Liver (tissue), 8 donors: ENCODE measurements at regions not wholly inside any gene's neighbourhood (a gene's known extent, or its start where the extent isn't known, plus 50 kb on each side); places are given as distances from the start of the nearest gene placed in this dataset.

Experiments used
- DNase-seq: peaks from one replicate; pipeline ENCODE4 v3.0.0-alpha.2; 2017; ENCODE audit warnings: low spot score
- H3K27ac ChIP-seq, 2 donors: one replicate each; pipeline ENCODE4 v1.7.0; 2013; ENCODE audit warnings: inconsistent platforms in 2 of 2, low read length in 2 of 2, control low read depth in 1 of 2, low read depth in 1 of 2, mild to moderate bottlenecking in 1 of 2
- H3K27me3 ChIP-seq, 4 donors: one replicate each; pipeline versions ENCODE4 v1.6.1 to v1.7.0; 2013; ENCODE audit warnings: low read length in 3 of 4, inconsistent platforms in 1 of 4, mild to moderate bottlenecking in 1 of 4, moderate library complexity in 1 of 4; ENCODE audit not compliant: control insufficient read depth in 4 of 4, insufficient read depth in 4 of 4
- H3K36me3 ChIP-seq, 4 donors: one replicate each; pipeline versions ENCODE4 v1.6.1 to v1.7.0; 2013; ENCODE audit warnings: low read length in 3 of 4, mild to moderate bottlenecking in 3 of 4, low read depth in 1 of 4, moderate library complexity in 1 of 4; ENCODE audit not compliant: control insufficient read depth in 4 of 4, insufficient read depth in 3 of 4
- H3K4me1 ChIP-seq, 4 donors: one replicate each; pipeline versions ENCODE4 v1.6.1 to v1.7.0; 2013; ENCODE audit warnings: low read length in 3 of 4, mild to moderate bottlenecking in 3 of 4, moderate library complexity in 1 of 4; ENCODE audit not compliant: control insufficient read depth in 4 of 4, insufficient read depth in 4 of 4
- H3K4me3 ChIP-seq, 3 donors: one replicate each; pipeline versions ENCODE4 v1.6.1 to v1.7.0; 2013; ENCODE audit warnings: low read length in 3 of 3, control low read depth in 1 of 3, low read depth in 1 of 3, mild to moderate bottlenecking in 1 of 3
- H3K9ac ChIP-seq, 2 donors: one replicate each; pipeline ENCODE4 v1.7.0; 2013; ENCODE audit warnings: low read length in 2 of 2, mild to moderate bottlenecking in 2 of 2, moderate library complexity in 2 of 2, control low read depth in 1 of 2, low read depth in 1 of 2
- H3K9me3 ChIP-seq, 4 donors: one replicate each; pipeline versions ENCODE4 v1.6.1 to v1.7.0; 2013; ENCODE audit warnings: low read length in 3 of 4; ENCODE audit not compliant: control insufficient read depth in 4 of 4
- EGR1 ChIP-seq, 2 donors: IDR thresholded peaks; 2 replicates each; pipeline ENCODE4 v1.6.1; 2016 to 2018; ENCODE audit warnings: antibody characterized with exemption in 2 of 2, low read depth in 2 of 2
- FOXA1 ChIP-seq: IDR thresholded peaks from 2 replicates; pipeline ENCODE4 v1.6.1; 2016; ENCODE audit warnings: antibody characterized with exemption
- FOXA2 ChIP-seq: IDR thresholded peaks from 2 replicates; pipeline ENCODE4 v1.6.1; 2016; ENCODE audit warnings: antibody characterized with exemption
- GABPA ChIP-seq, 2 donors: IDR thresholded peaks in 1 of 2; conservative IDR thresholded peaks in 1 of 2; 2 replicates each; pipeline ENCODE4 v1.6.1; 2016; ENCODE audit warnings: antibody characterized with exemption in 2 of 2, mild to moderate bottlenecking in 1 of 2, moderate library complexity in 1 of 2
- HNF4A ChIP-seq, 2 donors: conservative IDR thresholded peaks; 2 replicates each; pipeline ENCODE4 v1.6.1; 2016; ENCODE audit warnings: antibody characterized with exemption in 2 of 2, mild to moderate bottlenecking in 2 of 2
- HNF4G ChIP-seq: IDR thresholded peaks from 2 replicates; pipeline ENCODE4 v1.6.1; 2016; ENCODE audit warnings: antibody characterized with exemption
- JUND ChIP-seq, 2 donors: IDR thresholded peaks; 2 replicates each; pipeline ENCODE4 v1.6.1; 2016; ENCODE audit warnings: antibody characterized with exemption in 2 of 2
- NR2F2 ChIP-seq: IDR thresholded peaks from 2 replicates; pipeline ENCODE4 v1.6.1; 2016; ENCODE audit warnings: antibody characterized with exemption
- RAD21 ChIP-seq, 2 donors: IDR thresholded peaks; 2 replicates each; pipeline ENCODE4 v1.6.1; 2016; ENCODE audit warnings: antibody characterized with exemption in 2 of 2, mild to moderate bottlenecking in 2 of 2
- RXRA ChIP-seq, 2 donors: IDR thresholded peaks; 2 replicates each; pipeline ENCODE4 v1.6.1; 2017 to 2018; ENCODE audit warnings: antibody characterized with exemption in 2 of 2, mild to moderate bottlenecking in 1 of 2
- SP1 ChIP-seq: IDR thresholded peaks from 2 replicates; pipeline ENCODE4 v1.6.1; 2018; ENCODE audit warnings: antibody characterized with exemption, mild to moderate bottlenecking
- TAF1 ChIP-seq: conservative IDR thresholded peaks from 2 replicates; pipeline ENCODE4 v1.6.1; 2016; ENCODE audit warnings: antibody characterized with exemption, mild to moderate bottlenecking
- YY1 ChIP-seq: IDR thresholded peaks from 2 replicates; pipeline ENCODE4 v1.6.1; 2016; ENCODE audit warnings: antibody characterized with exemption, mild to moderate bottlenecking
- WGBS: extraction: QIAGEN DNeasy Blood & Tissue Kit; methylation state at CpG from one replicate; pipeline ENCODE4 v1.1.7; 2013; 5-methylcytosine and 5-hydroxymethylcytosine counted together
- TF ChIP-seq, protein P1 (sequence below): fragments of 150-350 bp; IDR thresholded peaks from 2 replicates; pipeline ENCODE4 v1.5.1; 2017; ENCODE audit warnings: improper control_type of control experiment, low read depth, low read length; ENCODE audit not compliant: missing input control
- TF ChIP-seq, protein P2 (sequence below): IDR thresholded peaks from 2 replicates; pipeline ENCODE4 v1.6.1; 2016; ENCODE audit warnings: antibody characterized with exemption
- TF ChIP-seq, protein P3 (sequence below): IDR thresholded peaks from 2 replicates; pipeline ENCODE4 v1.6.1; 2016; ENCODE audit warnings: antibody characterized with exemption
- TF ChIP-seq, protein P4 (sequence below): IDR thresholded peaks from 2 replicates; pipeline ENCODE4 v1.6.1; 2016; ENCODE audit warnings: antibody characterized with exemption
- TF ChIP-seq, protein P5 (sequence below): IDR thresholded peaks from 2 replicates; pipeline ENCODE4 v1.6.1; 2016; ENCODE audit warnings: antibody characterized with exemption, mild to moderate bottlenecking
- donor health status: healthy.
- donor health status: healthy.
- donor health status: healthy.
- donor health status: healthy.
- donor health status: healthy.

DNA sequence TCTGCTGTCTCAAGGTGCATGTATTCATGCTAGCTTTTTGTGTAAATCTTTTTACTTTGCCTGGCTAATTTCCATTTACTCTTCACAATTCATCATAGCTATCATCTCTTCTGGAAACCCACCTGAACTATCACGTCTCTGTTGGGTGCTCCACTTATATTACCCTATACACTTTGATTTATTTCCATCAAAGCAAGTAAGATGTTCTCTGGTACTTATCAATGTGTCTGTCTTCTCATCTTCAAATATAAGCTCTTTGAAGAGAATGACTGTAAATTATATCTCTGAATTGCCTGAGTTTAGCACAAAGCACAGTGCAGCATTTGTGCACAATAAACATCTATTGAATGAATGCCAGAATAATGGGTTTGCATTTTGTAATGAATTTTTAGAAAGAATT lies 1129.7 kb downstream of the LRFN5 start:
- H3K9me3 ChIP-seq, result no peaks in the 10 kb centered on the region
- no peaks in the 10 kb centered on the region for H3K27me3 ChIP-seq
- H3K4me3 ChIP-seq, result no peak overlapping the region
- no peaks in the 10 kb centered on the region for H3K36me3 ChIP-seq
- H3K27ac ChIP-seq, result no peak overlapping the region
- WGBS, result 78% methylated on average over 1 of the region's 1 CpG
- H3K9ac ChIP-seq, result no peak overlapping the region
- no peak for DNase-seq
- no peaks in the 10 kb centered on the region for H3K4me1 ChIP-seq
- no peak for TF ChIP-seq RAD21 (IDR thresholded peaks at IDR 0.05)
- no peak for TF ChIP-seq YY1
- TF ChIP-seq SP1, result no peak
- TF ChIP-seq RXRA (IDR thresholded peaks at IDR 0.05), result no peak
- TF ChIP-seq, protein P1, sequence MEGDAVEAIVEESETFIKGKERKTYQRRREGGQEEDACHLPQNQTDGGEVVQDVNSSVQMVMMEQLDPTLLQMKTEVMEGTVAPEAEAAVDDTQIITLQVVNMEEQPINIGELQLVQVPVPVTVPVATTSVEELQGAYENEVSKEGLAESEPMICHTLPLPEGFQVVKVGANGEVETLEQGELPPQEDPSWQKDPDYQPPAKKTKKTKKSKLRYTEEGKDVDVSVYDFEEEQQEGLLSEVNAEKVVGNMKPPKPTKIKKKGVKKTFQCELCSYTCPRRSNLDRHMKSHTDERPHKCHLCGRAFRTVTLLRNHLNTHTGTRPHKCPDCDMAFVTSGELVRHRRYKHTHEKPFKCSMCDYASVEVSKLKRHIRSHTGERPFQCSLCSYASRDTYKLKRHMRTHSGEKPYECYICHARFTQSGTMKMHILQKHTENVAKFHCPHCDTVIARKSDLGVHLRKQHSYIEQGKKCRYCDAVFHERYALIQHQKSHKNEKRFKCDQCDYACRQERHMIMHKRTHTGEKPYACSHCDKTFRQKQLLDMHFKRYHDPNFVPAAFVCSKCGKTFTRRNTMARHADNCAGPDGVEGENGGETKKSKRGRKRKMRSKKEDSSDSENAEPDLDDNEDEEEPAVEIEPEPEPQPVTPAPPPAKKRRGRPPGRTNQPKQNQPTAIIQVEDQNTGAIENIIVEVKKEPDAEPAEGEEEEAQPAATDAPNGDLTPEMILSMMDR, result no peak
- TF ChIP-seq, protein P2, sequence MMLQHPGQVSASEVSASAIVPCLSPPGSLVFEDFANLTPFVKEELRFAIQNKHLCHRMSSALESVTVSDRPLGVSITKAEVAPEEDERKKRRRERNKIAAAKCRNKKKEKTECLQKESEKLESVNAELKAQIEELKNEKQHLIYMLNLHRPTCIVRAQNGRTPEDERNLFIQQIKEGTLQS, result no peak
- TF ChIP-seq GABPA (IDR thresholded peaks at IDR 0.05 in 1 of 2, conservative IDR thresholded peaks at IDR 0.05 in 1 of 2), result no peak
- no peak for TF ChIP-seq JUND (IDR thresholded peaks at IDR 0.05)
- TF ChIP-seq, protein P3, sequence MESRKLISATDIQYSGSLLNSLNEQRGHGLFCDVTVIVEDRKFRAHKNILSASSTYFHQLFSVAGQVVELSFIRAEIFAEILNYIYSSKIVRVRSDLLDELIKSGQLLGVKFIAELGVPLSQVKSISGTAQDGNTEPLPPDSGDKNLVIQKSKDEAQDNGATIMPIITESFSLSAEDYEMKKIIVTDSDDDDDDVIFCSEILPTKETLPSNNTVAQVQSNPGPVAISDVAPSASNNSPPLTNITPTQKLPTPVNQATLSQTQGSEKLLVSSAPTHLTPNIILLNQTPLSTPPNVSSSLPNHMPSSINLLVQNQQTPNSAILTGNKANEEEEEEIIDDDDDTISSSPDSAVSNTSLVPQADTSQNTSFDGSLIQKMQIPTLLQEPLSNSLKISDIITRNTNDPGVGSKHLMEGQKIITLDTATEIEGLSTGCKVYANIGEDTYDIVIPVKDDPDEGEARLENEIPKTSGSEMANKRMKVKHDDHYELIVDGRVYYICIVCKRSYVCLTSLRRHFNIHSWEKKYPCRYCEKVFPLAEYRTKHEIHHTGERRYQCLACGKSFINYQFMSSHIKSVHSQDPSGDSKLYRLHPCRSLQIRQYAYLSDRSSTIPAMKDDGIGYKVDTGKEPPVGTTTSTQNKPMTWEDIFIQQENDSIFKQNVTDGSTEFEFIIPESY, result no peak
- TF ChIP-seq EGR1 (IDR thresholded peaks at IDR 0.05; ENCODE audit: low read depth in 2 of 2), result no peak
- TF ChIP-seq, protein P4, sequence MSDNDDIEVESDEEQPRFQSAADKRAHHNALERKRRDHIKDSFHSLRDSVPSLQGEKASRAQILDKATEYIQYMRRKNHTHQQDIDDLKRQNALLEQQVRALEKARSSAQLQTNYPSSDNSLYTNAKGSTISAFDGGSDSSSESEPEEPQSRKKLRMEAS, result no peak
- TF ChIP-seq HNF4A (conservative IDR thresholded peaks at IDR 0.05), result no peak
- no peak for TF ChIP-seq HNF4G
- TF ChIP-seq NR2F2, result no peak
- no peak for TF ChIP-seq FOXA1
- TF ChIP-seq TAF1, result no peak
- TF ChIP-seq, protein P5, sequence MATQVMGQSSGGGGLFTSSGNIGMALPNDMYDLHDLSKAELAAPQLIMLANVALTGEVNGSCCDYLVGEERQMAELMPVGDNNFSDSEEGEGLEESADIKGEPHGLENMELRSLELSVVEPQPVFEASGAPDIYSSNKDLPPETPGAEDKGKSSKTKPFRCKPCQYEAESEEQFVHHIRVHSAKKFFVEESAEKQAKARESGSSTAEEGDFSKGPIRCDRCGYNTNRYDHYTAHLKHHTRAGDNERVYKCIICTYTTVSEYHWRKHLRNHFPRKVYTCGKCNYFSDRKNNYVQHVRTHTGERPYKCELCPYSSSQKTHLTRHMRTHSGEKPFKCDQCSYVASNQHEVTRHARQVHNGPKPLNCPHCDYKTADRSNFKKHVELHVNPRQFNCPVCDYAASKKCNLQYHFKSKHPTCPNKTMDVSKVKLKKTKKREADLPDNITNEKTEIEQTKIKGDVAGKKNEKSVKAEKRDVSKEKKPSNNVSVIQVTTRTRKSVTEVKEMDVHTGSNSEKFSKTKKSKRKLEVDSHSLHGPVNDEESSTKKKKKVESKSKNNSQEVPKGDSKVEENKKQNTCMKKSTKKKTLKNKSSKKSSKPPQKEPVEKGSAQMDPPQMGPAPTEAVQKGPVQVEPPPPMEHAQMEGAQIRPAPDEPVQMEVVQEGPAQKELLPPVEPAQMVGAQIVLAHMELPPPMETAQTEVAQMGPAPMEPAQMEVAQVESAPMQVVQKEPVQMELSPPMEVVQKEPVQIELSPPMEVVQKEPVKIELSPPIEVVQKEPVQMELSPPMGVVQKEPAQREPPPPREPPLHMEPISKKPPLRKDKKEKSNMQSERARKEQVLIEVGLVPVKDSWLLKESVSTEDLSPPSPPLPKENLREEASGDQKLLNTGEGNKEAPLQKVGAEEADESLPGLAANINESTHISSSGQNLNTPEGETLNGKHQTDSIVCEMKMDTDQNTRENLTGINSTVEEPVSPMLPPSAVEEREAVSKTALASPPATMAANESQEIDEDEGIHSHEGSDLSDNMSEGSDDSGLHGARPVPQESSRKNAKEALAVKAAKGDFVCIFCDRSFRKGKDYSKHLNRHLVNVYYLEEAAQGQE, result no peak
- TF ChIP-seq FOXA2, result no peak

DNA sequence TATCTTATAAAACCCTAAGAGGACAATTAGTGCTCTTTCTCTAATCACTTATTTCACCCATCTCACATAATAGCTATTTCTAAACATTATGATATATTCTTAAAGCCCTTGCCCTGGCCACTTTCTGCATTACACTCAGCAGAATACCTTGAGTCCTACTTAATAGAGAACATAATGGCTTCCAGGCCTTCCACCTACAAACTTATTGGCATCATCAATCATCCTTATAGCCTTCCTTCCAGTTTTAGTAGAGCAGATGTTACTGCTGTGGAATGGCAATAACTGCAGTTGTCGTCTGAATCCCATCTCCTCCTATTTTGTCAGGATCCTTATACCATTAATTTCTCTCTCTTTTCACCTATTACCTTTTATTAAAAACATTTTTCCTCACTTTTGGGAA lies 1127.4 kb downstream of the LRFN5 start:
- Histone ChIP-seq H3K27me3 (no peaks in the 10 kb centered on the region), H3K4me3 (no peak overlapping the region), H3K9ac (no peak overlapping the region), H3K36me3 (no peaks in the 10 kb centered on the region), H3K27ac (no peak overlapping the region), H3K9me3 (no peaks in the 10 kb centered on the region), H3K4me1 (no peaks in the 10 kb centered on the region)
- 76% methylated on average over 1 of the region's 1 CpG for WGBS
- no peak for DNase-seq
- TF ChIP-seq HNF4G (no peak), SP1 (no peak), EGR1 (IDR thresholded peaks at IDR 0.05; ENCODE audit: low read depth in 2 of 2) (no peak), HNF4A (conservative IDR thresholded peaks at IDR 0.05) (no peak), FOXA2 (no peak), YY1 (no peak), TAF1 (no peak), GABPA (IDR thresholded peaks at IDR 0.05 in 1 of 2, conservative IDR thresholded peaks at IDR 0.05 in 1 of 2) (no peak), NR2F2 (no peak)
- TF ChIP-seq, protein P5, result no peak
- TF ChIP-seq, protein P3, result no peak
